Skeletal muscle tissue (tissue), 3 donors: ENCODE measurements at regions not wholly inside any gene's neighbourhood (a gene's known extent, or its start where the extent isn't known, plus 50 kb on each side); places are given as distances from the start of the nearest gene placed in this dataset.

Experiments used
- H3K27ac ChIP-seq: one replicate; pipeline ENCODE4 v1.7.0; 2013; ENCODE audit warnings: mild to moderate bottlenecking, low read depth, low read length, inconsistent platforms
- H3K27me3 ChIP-seq, 3 donors: one replicate each; pipeline ENCODE4 v1.7.0; 2013; ENCODE audit warnings: low read length in 3 of 3; ENCODE audit not compliant: control insufficient read depth in 3 of 3, insufficient read depth in 3 of 3
- H3K36me3 ChIP-seq, 3 donors: one replicate each; pipeline ENCODE4 v1.7.0; 2013; ENCODE audit warnings: low read length in 3 of 3; ENCODE audit not compliant: control insufficient read depth in 3 of 3, insufficient read depth in 3 of 3
- H3K4me1 ChIP-seq, 3 donors: one replicate each; pipeline ENCODE4 v1.7.0; 2013; ENCODE audit warnings: low read length in 3 of 3, mild to moderate bottlenecking in 3 of 3; ENCODE audit not compliant: control insufficient read depth in 3 of 3, insufficient read depth in 3 of 3
- H3K4me3 ChIP-seq, 3 donors: one replicate each; pipeline ENCODE4 v1.7.0; 2013; ENCODE audit warnings: low read length in 3 of 3
- H3K9ac ChIP-seq, 3 donors: one replicate each; pipeline ENCODE4 v1.7.0; 2013; ENCODE audit warnings: low read length in 3 of 3, mild to moderate bottlenecking in 3 of 3, moderate library complexity in 2 of 3, low read depth in 1 of 3
- H3K9me3 ChIP-seq, 3 donors: one replicate each; pipeline ENCODE4 v1.7.0; 2013; ENCODE audit warnings: low read length in 3 of 3; ENCODE audit not compliant: control insufficient read depth in 3 of 3
- donor health status: Osteomylitis.

DNA sequence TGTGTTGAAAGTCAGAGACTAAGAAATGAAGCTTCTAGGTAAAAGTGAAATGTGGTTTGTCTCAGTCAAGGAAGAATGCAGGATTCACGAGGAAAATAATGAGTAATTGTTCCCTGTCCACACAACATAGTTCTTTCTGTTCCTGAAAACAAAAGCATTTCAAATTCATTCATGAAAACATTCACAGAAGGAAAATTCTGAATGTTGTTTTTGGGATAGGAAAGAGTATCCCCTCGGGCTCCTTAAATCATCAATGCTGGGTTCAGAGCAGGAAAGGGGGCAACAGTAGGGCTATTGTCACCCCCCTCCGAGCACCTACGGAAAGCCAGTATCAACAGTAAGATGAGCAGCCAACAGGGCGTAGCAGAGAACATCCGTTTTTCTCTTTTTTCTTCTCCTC is 769.9 kb upstream of the ADAMTS16 start:
- no peaks in the 10 kb centered on the region for H3K27me3 ChIP-seq

DNA sequence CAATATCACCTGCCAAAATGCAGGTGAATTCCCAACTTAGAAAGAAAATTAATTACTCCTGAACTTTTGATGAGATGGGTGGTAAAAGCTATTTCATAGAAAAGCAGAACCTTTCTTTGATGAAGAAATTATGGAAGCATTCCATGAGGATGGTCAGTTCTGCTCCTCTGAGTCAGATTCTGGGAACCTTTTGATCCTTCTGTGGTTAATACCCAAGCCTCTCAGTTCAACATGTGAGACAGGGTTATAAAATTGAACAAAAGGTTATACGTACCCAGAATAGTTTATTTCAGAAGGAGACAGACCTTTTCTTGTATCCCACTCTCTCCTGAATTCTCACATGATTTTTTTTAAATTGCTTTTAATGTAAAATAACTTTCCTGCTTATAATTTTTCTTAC is 767.6 kb upstream of the ADAMTS16 start:
- no peaks in the 10 kb centered on the region for H3K4me1 ChIP-seq
- H3K27me3 ChIP-seq: no peaks in the 10 kb centered on the region
- no peak overlapping the region for H3K9ac ChIP-seq
- H3K4me3 ChIP-seq: no peak overlapping the region
- H3K36me3 ChIP-seq: no peaks in the 10 kb centered on the region
- no peak overlapping the region for H3K27ac ChIP-seq
- no peaks in the 10 kb centered on the region for H3K9me3 ChIP-seq

More for the DNA sequence above, 769.9 kb upstream of the ADAMTS16 start:
- Histone ChIP-seq H3K9ac (no peak overlapping the region), H3K36me3 (no peaks in the 10 kb centered on the region), H3K4me3 (no peak overlapping the region), H3K4me1 (no peaks in the 10 kb centered on the region), H3K27ac (no peak overlapping the region), H3K9me3 (no peaks in the 10 kb centered on the region)

DNA sequence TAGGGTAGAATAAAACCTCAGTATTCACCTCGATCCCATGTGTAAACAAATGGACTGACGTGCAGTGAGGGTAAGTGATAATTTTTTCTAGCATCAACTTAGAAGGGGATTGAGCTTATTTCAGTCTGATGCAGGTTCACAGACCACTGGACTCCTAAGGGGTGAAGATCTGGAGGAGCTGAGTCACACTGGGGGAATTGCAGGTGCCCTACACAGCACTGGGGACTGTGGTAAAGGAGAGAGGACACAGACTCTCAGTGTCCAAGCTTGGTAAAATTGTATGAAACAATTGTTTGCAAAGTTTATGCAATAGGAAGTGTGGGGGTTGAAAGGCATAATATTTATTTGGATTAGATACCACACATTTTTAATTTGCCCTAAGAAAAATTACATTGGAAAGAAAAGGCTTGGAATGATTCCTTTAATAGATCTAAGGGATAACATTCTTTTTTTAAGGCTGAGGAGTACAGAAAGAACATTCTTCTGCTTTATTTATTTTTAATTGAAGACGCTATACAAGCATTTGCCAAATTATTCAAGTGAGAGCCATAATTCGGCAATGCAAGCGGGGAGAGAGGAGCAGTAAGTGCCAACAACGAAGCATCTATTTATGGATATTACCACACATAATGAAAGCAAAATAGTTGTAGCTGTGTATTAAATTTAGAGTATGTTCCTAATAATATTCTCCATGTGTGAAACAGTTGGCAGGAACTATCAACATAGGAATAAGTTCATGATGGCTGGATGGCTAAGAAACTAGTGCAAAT is 766.9 kb upstream of the ADAMTS16 start:
- Histone ChIP-seq H3K27me3 (no peaks in the 10 kb centered on the region), H3K9me3 (no peaks in the 10 kb centered on the region), H3K4me3 (no peak overlapping the region), H3K9ac (no peak overlapping the region), H3K4me1 (no peaks in the 10 kb centered on the region), H3K36me3 (no peaks in the 10 kb centered on the region), H3K27ac (no peak overlapping the region)

DNA sequence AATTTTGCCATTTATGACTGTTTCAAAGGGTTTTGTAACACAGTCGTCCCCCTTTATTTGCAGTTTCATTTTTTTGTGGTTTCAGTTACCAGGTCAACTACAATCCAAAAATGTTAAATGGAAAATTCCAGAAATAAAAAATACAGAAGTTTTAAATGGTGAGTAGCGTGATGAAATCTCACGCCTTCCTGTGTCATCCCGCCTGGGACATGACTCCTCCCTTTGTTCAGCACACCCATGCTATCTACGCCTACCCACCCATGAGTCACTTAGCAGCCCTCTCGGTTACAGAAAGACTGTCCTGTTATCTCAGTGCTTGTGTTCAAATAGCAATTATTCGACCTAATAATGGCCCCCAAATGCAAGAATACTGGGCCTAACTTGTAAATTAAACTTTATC is 765.3 kb upstream of the ADAMTS16 start:
- no peaks in the 10 kb centered on the region for H3K27me3 ChIP-seq
- no peak overlapping the region for H3K9ac ChIP-seq
- no peak overlapping the region for H3K4me3 ChIP-seq
- H3K9me3 ChIP-seq: no peaks in the 10 kb centered on the region
- no peaks in the 10 kb centered on the region for H3K36me3 ChIP-seq
- no peaks in the 10 kb centered on the region for H3K4me1 ChIP-seq
- no peak overlapping the region for H3K27ac ChIP-seq

DNA sequence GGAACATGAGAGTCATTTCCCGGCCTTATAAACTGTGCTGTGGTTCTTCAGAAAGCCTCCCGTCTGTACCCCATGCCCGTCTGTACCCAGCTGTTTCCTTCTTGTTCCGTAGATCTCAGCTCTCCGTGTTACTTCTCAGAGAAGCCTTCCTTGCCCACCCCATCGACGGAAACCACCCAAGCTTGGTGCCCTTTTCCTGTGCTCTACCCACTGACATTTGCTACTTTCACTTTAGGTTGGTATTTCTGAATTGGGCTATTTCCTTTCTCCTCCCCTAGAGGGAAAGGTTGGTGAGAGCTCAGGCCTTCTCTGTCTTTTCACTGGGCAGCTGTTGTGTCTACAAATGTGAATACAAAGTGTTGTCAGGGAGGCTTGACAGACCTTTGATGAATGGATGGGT is 764.5 kb upstream of the ADAMTS16 start:
- H3K27me3 ChIP-seq: no peaks in the 10 kb centered on the region
- H3K27ac ChIP-seq: no peak overlapping the region
- no peaks in the 10 kb centered on the region for H3K4me1 ChIP-seq
- no peaks in the 10 kb centered on the region for H3K9me3 ChIP-seq
- H3K36me3 ChIP-seq: no peaks in the 10 kb centered on the region
- H3K9ac ChIP-seq: no peak overlapping the region
- H3K4me3 ChIP-seq: no peak overlapping the region

DNA sequence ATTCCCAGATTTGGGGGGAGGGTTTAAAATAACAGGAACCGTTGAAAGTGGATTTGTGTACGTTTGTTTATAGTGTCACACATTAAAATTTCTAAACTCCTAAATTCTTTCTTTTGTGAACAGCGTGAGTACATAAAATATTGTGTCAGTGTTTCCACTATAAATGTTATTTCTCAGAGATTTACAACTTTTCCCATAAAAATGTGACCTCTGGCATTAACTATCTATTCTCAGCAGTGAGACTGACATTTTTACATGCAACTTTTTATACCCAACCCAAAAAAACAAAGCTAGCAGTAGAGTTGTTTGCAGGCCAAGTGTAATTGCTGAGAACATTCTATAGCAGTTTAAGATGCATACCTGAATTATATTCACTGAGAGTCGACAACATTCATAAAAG is 757.0 kb upstream of the ADAMTS16 start:
- no peaks in the 10 kb centered on the region for H3K9me3 ChIP-seq
- no peak overlapping the region for H3K4me3 ChIP-seq
- H3K27me3 ChIP-seq: no peaks in the 10 kb centered on the region

DNA sequence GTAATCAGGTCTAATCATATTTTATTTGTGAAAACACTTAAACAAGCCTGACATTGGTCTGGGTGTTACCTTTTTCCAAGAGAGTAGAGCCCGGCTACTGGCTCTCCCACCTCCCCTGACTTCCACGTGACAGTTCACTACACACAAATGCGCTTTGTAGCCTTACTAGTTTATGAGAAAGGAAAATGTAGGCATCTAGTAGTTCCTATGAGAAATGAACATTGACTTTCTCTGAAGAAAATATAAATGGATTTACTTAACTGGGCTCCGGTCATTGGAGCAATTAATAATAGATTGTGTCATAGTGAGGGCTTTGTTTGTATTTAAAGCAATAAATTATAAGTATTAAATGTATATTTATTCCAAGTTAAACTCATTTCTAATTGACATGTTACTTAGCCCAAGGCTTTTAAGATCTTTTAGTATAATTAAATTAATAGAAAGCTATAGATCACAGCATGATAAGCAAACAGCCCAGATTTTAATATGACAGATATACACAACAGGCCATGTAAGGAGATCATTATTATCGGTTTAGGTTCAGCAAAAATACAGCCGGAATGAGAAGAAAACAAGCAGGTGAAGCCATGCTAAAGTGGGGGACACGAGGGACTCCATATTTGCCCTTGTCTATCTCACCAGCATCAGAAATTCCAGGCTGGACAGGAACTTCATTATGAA is 756.5 kb upstream of the ADAMTS16 start:
- Histone ChIP-seq H3K27ac (no peak overlapping the region), H3K9ac (no peak overlapping the region), H3K4me3 (no peak overlapping the region), H3K4me1 (no peaks in the 10 kb centered on the region), H3K36me3 (no peaks in the 10 kb centered on the region), H3K9me3 (no peaks in the 10 kb centered on the region), H3K27me3 (no peaks in the 10 kb centered on the region)

More for the DNA sequence above, 757.0 kb upstream of the ADAMTS16 start:
- Histone ChIP-seq H3K27ac (no peak overlapping the region), H3K9ac (no peak overlapping the region), H3K36me3 (no peaks in the 10 kb centered on the region), H3K4me1 (no peaks in the 10 kb centered on the region)

DNA sequence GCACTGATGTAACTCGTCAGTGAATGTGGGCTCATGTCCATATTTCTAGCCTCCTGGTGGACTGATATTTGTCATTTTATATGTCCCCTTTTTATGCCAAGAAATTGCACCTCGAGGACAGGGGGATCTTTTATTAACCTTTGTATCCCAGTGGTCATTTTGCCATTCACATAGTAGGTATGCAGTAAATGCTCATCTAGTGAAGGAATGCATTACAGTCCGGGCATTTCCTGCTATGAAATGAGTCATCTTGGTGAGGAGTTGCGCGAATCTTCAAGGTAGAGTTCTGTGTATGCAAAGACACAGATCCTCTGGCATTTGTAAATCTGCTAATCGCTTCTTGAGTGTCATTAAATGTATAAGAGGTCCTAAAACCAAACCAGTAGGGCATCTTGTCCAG is 755.5 kb upstream of the ADAMTS16 start:
- Histone ChIP-seq H3K27me3 (no peaks in the 10 kb centered on the region), H3K9me3 (no peaks in the 10 kb centered on the region), H3K4me1 (no peaks in the 10 kb centered on the region), H3K4me3 (no peak overlapping the region), H3K36me3 (no peaks in the 10 kb centered on the region), H3K9ac (no peak overlapping the region), H3K27ac (no peak overlapping the region)

DNA sequence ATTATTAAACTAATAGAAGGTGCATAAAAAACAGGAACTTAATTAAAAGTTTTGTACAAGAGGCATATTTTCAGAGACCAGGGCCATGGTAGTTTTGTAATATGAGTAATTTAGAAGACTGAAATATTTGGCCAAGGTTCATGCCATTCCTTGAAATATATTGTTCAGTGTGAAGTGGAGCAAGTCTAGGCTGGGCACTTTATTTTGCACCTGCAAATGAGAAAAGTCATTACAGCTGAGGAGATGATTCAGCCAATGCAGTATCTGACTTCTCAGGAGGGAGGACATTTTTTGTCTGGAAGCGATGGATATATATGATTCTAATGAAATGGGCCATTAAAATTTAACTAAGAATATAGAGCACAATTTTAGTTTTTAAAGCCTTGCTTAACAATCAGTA is 754.0 kb upstream of the ADAMTS16 start:
- Histone ChIP-seq H3K9ac (no peak overlapping the region), H3K9me3 (no peaks in the 10 kb centered on the region), H3K36me3 (no peaks in the 10 kb centered on the region), H3K4me3 (no peak overlapping the region), H3K27me3 (no peaks in the 10 kb centered on the region), H3K27ac (no peak overlapping the region), H3K4me1 (no peaks in the 10 kb centered on the region)

DNA sequence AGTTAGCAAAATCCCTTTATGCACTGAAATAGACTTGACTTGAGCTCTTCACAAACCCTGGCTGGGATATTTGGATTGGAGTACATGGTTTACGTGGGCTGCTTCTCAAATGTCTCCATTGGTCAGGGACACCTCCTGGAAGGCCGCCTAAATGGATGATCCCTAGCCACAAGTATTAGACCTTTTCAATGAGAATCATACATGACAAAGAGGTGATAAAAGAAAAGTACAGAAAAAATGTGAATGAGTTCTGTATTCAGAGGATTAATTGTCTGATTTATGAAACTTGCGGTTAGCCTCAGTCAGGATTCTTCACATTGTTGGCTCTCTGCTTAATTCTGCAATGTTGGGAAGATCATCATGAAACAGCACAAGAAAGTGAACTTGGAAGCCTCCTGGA is 752.8 kb upstream of the ADAMTS16 start:
- Histone ChIP-seq H3K27me3 (no peaks in the 10 kb centered on the region), H3K4me3 (no peak overlapping the region), H3K27ac (no peak overlapping the region), H3K9ac (no peak overlapping the region), H3K9me3 (no peaks in the 10 kb centered on the region), H3K36me3 (no peaks in the 10 kb centered on the region), H3K4me1 (no peaks in the 10 kb centered on the region)
